Tibial artery (tissue), 4 donors: ENCODE measurements at regions not wholly inside any gene's neighbourhood (a gene's known extent, or its start where the extent isn't known, plus 50 kb on each side); places are given as distances from the start of the nearest gene placed in this dataset.

Source experiments
- DNase-seq, 2 donors: peaks; one replicate each; pipeline ENCODE4 v3.0.0-alpha.2; 2019
- H3K27ac ChIP-seq, 2 donors: fragments of 200-600 bp; sonication (generic) in 1 of 2; 1 replicate in 1 of 2; 2 replicates in 1 of 2; pipeline ENCODE4 v1.5.1; 2018 to 2019; ENCODE audit warnings: mild to moderate bottlenecking in 1 of 2
- H3K27me3 ChIP-seq, 2 donors: fragments of 200-600 bp; sonication (generic) in 1 of 2; one replicate each; pipeline versions ENCODE4 v1.5.1 to v1.6.0; 2016 to 2019
- H3K36me3 ChIP-seq, 3 donors: fragments of 200-600 bp; sonication (generic) in 2 of 3; one replicate each; pipeline ENCODE4 v1.5.1; 2016 to 2019; ENCODE audit warnings: mild to moderate bottlenecking in 2 of 3
- H3K4me1 ChIP-seq, 4 donors: fragments of 200-600 bp; sonication (generic) in 2 of 4; 1 replicate in 3 of 4; 2 replicates in 1 of 4; pipeline ENCODE4 v1.5.1; 2016 to 2019
- H3K4me3 ChIP-seq, 2 donors: fragments of 200-600 bp; sonication (generic) in 1 of 2; 1 replicate in 1 of 2; 2 replicates in 1 of 2; pipeline ENCODE4 v1.5.1; 2018 to 2019; ENCODE audit warnings: mild to moderate bottlenecking in 2 of 2
- H3K9me3 ChIP-seq, 3 donors: fragments of 200-600 bp; sonication (generic) in 1 of 3; one replicate each; pipeline ENCODE4 v1.5.1; 2016 to 2019
- CTCF ChIP-seq, 2 experiments: fragments of 200-600 bp in 1 of 2; fragments of 450-650 bp in 1 of 2; IDR thresholded peaks; one replicate each; pipeline ENCODE4 v1.5.1; 2017 to 2019; ENCODE audit warnings: antibody characterized with exemption in 2 of 2, mild to moderate bottlenecking in 1 of 2, moderate library complexity in 1 of 2
- intact Hi-C: fragments of 100-400 bp; cut with DNase I; formaldehyde crosslinking; loops from one replicate; pipeline ENCODE4 v1.15.0; 2023; ENCODE audit warnings: low total_unique reads

- no peak overlapping the region for H3K4me3 ChIP-seq
- no peak overlapping the region for H3K27ac ChIP-seq
- no peaks in the 10 kb centered on the region for H3K9me3 ChIP-seq
- no peaks in the 10 kb centered on the region for H3K36me3 ChIP-seq
- H3K4me1 ChIP-seq, result no peaks in the 10 kb centered on the region
- no peaks in the 10 kb centered on the region for H3K27me3 ChIP-seq
- TF ChIP-seq CTCF (IDR thresholded peaks at IDR 0.05), result no peak
- DNase-seq, result peak in 1 of 2 donors; percentile 35
- intact Hi-C loops, result no loop called here
Measured at GRCh38 chr6:163648868-163649267, 234.3 kb downstream of the QKI start.

DNA sequence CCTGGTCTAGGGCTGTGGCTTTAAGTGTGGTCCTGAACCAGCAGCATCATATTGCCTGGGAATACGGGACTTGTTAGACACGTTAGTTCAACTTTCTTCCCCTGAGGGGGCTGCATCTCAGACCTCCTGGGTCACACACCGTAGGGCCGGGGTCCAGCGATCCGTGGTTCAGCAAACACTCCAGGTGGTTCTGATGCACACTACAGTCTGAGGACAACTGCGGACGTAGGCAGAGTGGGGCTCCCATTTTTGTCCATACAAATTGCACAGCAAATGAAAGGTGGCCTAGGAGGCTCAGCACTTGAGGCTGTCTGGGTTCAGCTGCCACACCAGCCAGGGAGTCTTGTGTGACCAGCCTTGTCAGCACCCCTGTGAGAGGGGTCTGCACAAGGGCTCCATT is 233.1 kb downstream of the QKI start:
- Histone ChIP-seq H3K4me1 (no peaks in the 10 kb centered on the region), H3K27me3 (no peaks in the 10 kb centered on the region), H3K27ac (no peak overlapping the region), H3K4me3 (no peak overlapping the region), H3K36me3 (no peaks in the 10 kb centered on the region), H3K9me3 (no peaks in the 10 kb centered on the region)
- peak in 1 of 2 donors; percentile 39 for DNase-seq
- TF ChIP-seq CTCF (IDR thresholded peaks at IDR 0.05), result no peak
- intact Hi-C loops, result no loop called here

DNA sequence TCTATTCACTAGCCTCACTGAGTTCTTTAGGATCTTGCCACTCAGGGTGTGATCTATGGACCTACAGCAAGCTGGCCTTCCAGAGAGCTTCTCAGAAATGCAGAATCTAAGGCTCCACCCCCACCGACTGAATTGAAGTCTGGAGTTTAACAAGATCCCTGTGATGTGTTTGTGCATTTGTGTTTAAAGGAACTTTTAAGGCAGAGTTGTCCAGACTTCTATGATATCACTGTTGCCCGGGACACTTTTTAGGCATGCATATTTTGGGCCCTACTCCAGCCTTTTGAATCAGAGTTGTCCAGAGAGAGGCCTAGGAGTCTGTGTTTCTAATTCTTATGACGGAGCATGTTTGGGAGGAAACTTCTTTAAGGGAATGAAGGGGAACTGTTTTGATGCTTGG is 232.3 kb downstream of the QKI start:
- intact Hi-C loops, result no loop called here
- H3K27me3 ChIP-seq, result no peaks in the 10 kb centered on the region
- H3K4me3 ChIP-seq, result no peak overlapping the region
- no peak for DNase-seq
- no peaks in the 10 kb centered on the region for H3K36me3 ChIP-seq
- no peak overlapping the region for H3K27ac ChIP-seq
- H3K4me1 ChIP-seq, result no peaks in the 10 kb centered on the region
- no peaks in the 10 kb centered on the region for H3K9me3 ChIP-seq
- no peak for TF ChIP-seq CTCF (IDR thresholded peaks at IDR 0.05)

- Histone ChIP-seq H3K4me3 (no peak overlapping the region), H3K27ac (no peak overlapping the region), H3K27me3 (no peaks in the 10 kb centered on the region), H3K9me3 (no peaks in the 10 kb centered on the region), H3K36me3 (no peaks in the 10 kb centered on the region), H3K4me1 (no peaks in the 10 kb centered on the region)
- peak in 1 of 2 donors; percentile 7 for DNase-seq
- intact Hi-C loops, result no loop called here
- TF ChIP-seq CTCF (IDR thresholded peaks at IDR 0.05), result no peak
Measured at GRCh38 chr6:163646133-163646532, 231.6 kb downstream of the QKI start.

DNA sequence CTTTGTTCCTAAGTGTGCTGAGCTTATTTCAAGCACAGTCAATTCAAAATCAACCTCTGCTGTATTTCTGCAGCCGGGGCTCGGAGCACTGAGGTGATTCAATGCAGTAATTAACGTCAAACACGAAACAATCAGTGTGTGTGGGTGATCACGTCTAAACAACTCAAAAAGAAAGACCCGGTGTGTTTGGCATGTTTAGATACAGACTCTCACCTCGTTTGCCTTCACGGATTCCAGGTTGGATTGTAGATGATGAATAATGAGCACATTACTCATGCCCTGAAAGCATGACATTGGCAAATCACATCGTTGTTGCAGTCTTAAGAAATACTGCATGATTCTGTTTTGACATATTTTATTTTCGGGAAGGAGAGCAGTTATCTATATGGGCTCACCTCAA is 231.0 kb downstream of the QKI start:
- no peak overlapping the region for H3K27ac ChIP-seq
- H3K36me3 ChIP-seq, result no peaks in the 10 kb centered on the region
- H3K4me3 ChIP-seq, result no peak overlapping the region
- no peak for TF ChIP-seq CTCF (IDR thresholded peaks at IDR 0.05)
- intact Hi-C loops, result no loop called here
- H3K9me3 ChIP-seq, result no peaks in the 10 kb centered on the region
- H3K27me3 ChIP-seq, result no peaks in the 10 kb centered on the region
- no peaks in the 10 kb centered on the region for H3K4me1 ChIP-seq
- DNase-seq, result peak in 1 of 2 donors; percentile 1

GRCh38 chr6:163643866-163644265 is 229.3 kb downstream of the QKI start:
- H3K27ac ChIP-seq, result no peak overlapping the region
- no peak for TF ChIP-seq CTCF (IDR thresholded peaks at IDR 0.05)
- H3K36me3 ChIP-seq, result no peaks in the 10 kb centered on the region
- H3K4me3 ChIP-seq, result no peak overlapping the region
- H3K9me3 ChIP-seq, result no peaks in the 10 kb centered on the region
- no peaks in the 10 kb centered on the region for H3K27me3 ChIP-seq
- intact Hi-C loops, result no loop called here
- H3K4me1 ChIP-seq, result no peaks in the 10 kb centered on the region
- peak in 1 of 2 donors; percentile 54 for DNase-seq
